Peyer's patch (tissue), 4 donors: ENCODE measurements at regions not wholly inside any gene's neighbourhood (a gene's known extent, or its start where the extent isn't known, plus 50 kb on each side); places are given as distances from the start of the nearest gene placed in this dataset.

ENCODE experiments used
- CTCF ChIP-seq, 6 experiments: fragments of 450-650 bp in 4 of 6; fragments of 200-600 bp in 2 of 6; sonication (generic) in 1 of 6; IDR thresholded peaks; one replicate each; pipeline ENCODE4 v1.5.1; 2017 to 2019; ENCODE audit warnings: antibody characterized with exemption in 6 of 6, mild to moderate bottlenecking in 3 of 6, moderate library complexity in 1 of 6
- POLR2A ChIP-seq, 2 donors: fragments of 450-650 bp; IDR thresholded peaks; one replicate each; pipeline ENCODE4 v1.5.1; 2017; ENCODE audit warnings: antibody characterized with exemption in 2 of 2, mild to moderate bottlenecking in 2 of 2, moderate library complexity in 2 of 2

GRCh38 chr13:111486331-111486730 lies 165.9 kb downstream of the TEX29 start:
- TF ChIP-seq CTCF (IDR thresholded peaks at IDR 0.05) (no peak), POLR2A (IDR thresholded peaks at IDR 0.05) (no peak)
